ENCODE measurements at regions not wholly inside any gene's neighbourhood (a gene's known extent, or its start where the extent isn't known, plus 50 kb on each side); places are given as distances from the start of the nearest gene placed in this dataset.

DNA sequence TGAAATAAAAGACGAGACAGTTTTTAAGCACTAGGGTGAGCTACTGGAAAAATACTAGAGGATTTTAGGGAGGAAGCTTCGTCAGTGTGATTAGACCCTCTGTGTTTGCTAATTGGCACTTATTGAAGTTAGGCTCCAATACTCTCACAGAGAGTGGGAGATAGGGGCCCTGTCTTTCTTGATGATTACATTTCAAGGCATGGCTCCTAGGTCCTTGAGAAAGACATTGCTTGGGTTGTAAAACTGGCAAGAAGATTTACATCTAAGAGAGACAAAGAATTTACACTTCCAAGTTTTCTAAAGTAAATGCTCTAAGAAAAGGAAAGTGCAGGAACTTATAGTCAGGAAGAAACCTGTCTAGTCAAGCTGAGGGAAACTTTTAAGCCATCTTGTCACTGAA is 183.2 kb downstream of the C12orf50 start:
- Histone ChIP-seq H3K9me3 (ENCODE audit: control insufficient read depth, low read depth, low read length) (no peaks in the 10 kb centered on the region), H2AFZ (ENCODE audit: control insufficient read depth, low read length) (no peak overlapping the region), H3K27me3 (ENCODE audit: control insufficient read depth, extremely low read depth, insufficient read depth, low read length) (no peaks in the 10 kb centered on the region), H4K20me1 (ENCODE audit: control insufficient read depth, extremely low read depth, insufficient read depth, low read length) (no peaks in the 10 kb centered on the region), H3K9ac (ENCODE audit: control insufficient read depth, extremely low read depth, insufficient read depth, low read length) (no peak overlapping the region), H3K36me3 (ENCODE audit: control insufficient read depth in 2 of 2, extremely low read depth in 1 of 2, insufficient read depth in 2 of 2, low read length in 2 of 2) (no peaks in the 10 kb centered on the region), H3K27ac (ENCODE audit: control insufficient read depth, insufficient read depth, low read length) (no peak overlapping the region), H3K4me2 (ENCODE audit: control insufficient read depth, extremely low read depth, insufficient read depth, low read depth, low read length) (no peak overlapping the region), H3K9me1 (ENCODE audit: control insufficient read depth, extremely low read depth, insufficient read depth, low read length) (no peaks in the 10 kb centered on the region), H3K4me3 (ENCODE audit: control insufficient read depth in 2 of 3, extremely low read depth in 1 of 3, insufficient read depth in 2 of 3, low read depth in 1 of 3, low read length in 3 of 3) (no peak overlapping the region), H3K79me2 (ENCODE audit: control insufficient read depth, insufficient read depth, low read length) (no peaks in the 10 kb centered on the region), H3K4me1 (ENCODE audit: control insufficient read depth, extremely low read depth, insufficient read depth, low read length) (no peaks in the 10 kb centered on the region)
- dilution Hi-C loops (cut with MboI; ENCODE audit: extremely low pct_ligation_motif_present, low sequenced_read_pairs) = no loop called here
- DNase-seq (ENCODE audit: low read depth, low spot score) (no peak), FAIRE-seq (no peak)
- TF ChIP-seq, protein P1, sequence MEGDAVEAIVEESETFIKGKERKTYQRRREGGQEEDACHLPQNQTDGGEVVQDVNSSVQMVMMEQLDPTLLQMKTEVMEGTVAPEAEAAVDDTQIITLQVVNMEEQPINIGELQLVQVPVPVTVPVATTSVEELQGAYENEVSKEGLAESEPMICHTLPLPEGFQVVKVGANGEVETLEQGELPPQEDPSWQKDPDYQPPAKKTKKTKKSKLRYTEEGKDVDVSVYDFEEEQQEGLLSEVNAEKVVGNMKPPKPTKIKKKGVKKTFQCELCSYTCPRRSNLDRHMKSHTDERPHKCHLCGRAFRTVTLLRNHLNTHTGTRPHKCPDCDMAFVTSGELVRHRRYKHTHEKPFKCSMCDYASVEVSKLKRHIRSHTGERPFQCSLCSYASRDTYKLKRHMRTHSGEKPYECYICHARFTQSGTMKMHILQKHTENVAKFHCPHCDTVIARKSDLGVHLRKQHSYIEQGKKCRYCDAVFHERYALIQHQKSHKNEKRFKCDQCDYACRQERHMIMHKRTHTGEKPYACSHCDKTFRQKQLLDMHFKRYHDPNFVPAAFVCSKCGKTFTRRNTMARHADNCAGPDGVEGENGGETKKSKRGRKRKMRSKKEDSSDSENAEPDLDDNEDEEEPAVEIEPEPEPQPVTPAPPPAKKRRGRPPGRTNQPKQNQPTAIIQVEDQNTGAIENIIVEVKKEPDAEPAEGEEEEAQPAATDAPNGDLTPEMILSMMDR (optimal IDR thresholded peaks at IDR 0.05 in 1 of 3, IDR thresholded peaks at IDR 0.05 in 1 of 3, conservative IDR thresholded peaks at IDR 0.05 in 1 of 3; ENCODE audit: extremely low read depth in 1 of 3, insufficient read depth in 2 of 3, low read length in 3 of 3) = no peak

DNA sequence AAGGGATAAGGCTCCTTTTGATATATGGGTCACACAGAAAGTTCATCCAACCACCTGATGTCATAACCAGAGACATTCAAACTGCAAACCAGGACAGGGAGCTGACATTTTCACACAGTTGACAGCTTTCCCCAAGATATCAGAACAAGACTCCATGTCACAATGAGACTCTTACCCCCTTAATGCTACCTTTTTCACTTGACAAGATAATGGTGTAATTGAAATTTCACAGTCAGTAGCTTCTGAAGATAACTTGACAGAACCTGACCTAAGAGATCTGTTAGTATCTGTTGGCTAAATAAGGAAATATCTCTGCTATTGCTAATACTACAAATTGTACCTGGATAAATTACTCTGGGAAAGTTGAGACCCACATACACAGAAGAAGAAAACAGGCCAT is 187.3 kb downstream of the C12orf50 start:
- Histone ChIP-seq H3K4me2 (ENCODE audit: control insufficient read depth, extremely low read depth, insufficient read depth, low read depth, low read length) (no peak overlapping the region), H3K4me1 (ENCODE audit: control insufficient read depth, extremely low read depth, insufficient read depth, low read length) (no peaks in the 10 kb centered on the region), H3K27ac (ENCODE audit: control insufficient read depth, insufficient read depth, low read length) (no peak overlapping the region), H4K20me1 (ENCODE audit: control insufficient read depth, extremely low read depth, insufficient read depth, low read length) (no peaks in the 10 kb centered on the region), H3K4me3 (ENCODE audit: control insufficient read depth in 2 of 3, extremely low read depth in 1 of 3, insufficient read depth in 2 of 3, low read depth in 1 of 3, low read length in 3 of 3) (no peak overlapping the region), H3K79me2 (ENCODE audit: control insufficient read depth, insufficient read depth, low read length) (no peaks in the 10 kb centered on the region), H3K9me1 (ENCODE audit: control insufficient read depth, extremely low read depth, insufficient read depth, low read length) (no peaks in the 10 kb centered on the region), H2AFZ (ENCODE audit: control insufficient read depth, low read length) (no peak overlapping the region), H3K36me3 (ENCODE audit: control insufficient read depth in 2 of 2, extremely low read depth in 1 of 2, insufficient read depth in 2 of 2, low read length in 2 of 2) (no peaks in the 10 kb centered on the region), H3K9ac (ENCODE audit: control insufficient read depth, extremely low read depth, insufficient read depth, low read length) (no peak overlapping the region), H3K27me3 (ENCODE audit: control insufficient read depth, extremely low read depth, insufficient read depth, low read length) (no peaks in the 10 kb centered on the region), H3K9me3 (ENCODE audit: control insufficient read depth, low read depth, low read length) (no peaks in the 10 kb centered on the region)
- dilution Hi-C loops (cut with MboI; ENCODE audit: extremely low pct_ligation_motif_present, low sequenced_read_pairs) = no loop called here
- DNase-seq (ENCODE audit: low read depth, low spot score) (no peak), FAIRE-seq (no peak)
- TF ChIP-seq, protein P1 (optimal IDR thresholded peaks at IDR 0.05 in 1 of 3, IDR thresholded peaks at IDR 0.05 in 1 of 3, conservative IDR thresholded peaks at IDR 0.05 in 1 of 3; ENCODE audit: extremely low read depth in 1 of 3, insufficient read depth in 2 of 3, low read length in 3 of 3) = no peak
- no peak for TF ChIP-seq EZH2 (IDR thresholded peaks at IDR 0.05; ENCODE audit: low read length)

All from keratinocyte (primary cell).